HUES64 (cell line): ENCODE measurements at regions not wholly inside any gene's neighbourhood (a gene's known extent, or its start where the extent isn't known, plus 50 kb on each side); places are given as distances from the start of the nearest gene placed in this dataset.

Experiments used
- H3K27ac ChIP-seq: 2 replicates; pipeline ENCODE4 v1.7.0; 2013; ENCODE audit warnings: low read depth, low read length, inconsistent platforms
- H3K27me3 ChIP-seq: 2 replicates; pipeline ENCODE4 v1.6.1; 2013; ENCODE audit warnings: mild to moderate bottlenecking, low read length; ENCODE audit not compliant: insufficient read depth
- H3K36me3 ChIP-seq: 2 replicates; pipeline ENCODE4 v1.6.1; 2013; ENCODE audit warnings: mild to moderate bottlenecking, low read length; ENCODE audit not compliant: insufficient read depth
- H3K4me1 ChIP-seq: 2 replicates; pipeline ENCODE4 v1.6.1; 2013; ENCODE audit warnings: mild to moderate bottlenecking, low read length, moderate library complexity; ENCODE audit not compliant: insufficient read depth
- H3K4me3 ChIP-seq: 2 replicates; pipeline ENCODE4 v1.5.1; 2013; ENCODE audit warnings: mild to moderate bottlenecking, low read length, moderate library complexity
- H3K9ac ChIP-seq: 2 replicates; pipeline ENCODE4 v1.6.1; 2013; ENCODE audit warnings: mild to moderate bottlenecking, low read depth, low read length
- H3K9me3 ChIP-seq: 2 replicates; pipeline ENCODE4 v1.6.1; 2013; ENCODE audit warnings: low read depth, low read length; ENCODE audit not compliant: insufficient read depth
- WGBS: fragments of 150-250, 120-280 bp; methylation state at CpG from one replicate; pipeline ENCODE4 v1.1.7; 2013; ENCODE audit warnings: missing lambda C conversion rate; 5-methylcytosine and 5-hydroxymethylcytosine counted together

DNA sequence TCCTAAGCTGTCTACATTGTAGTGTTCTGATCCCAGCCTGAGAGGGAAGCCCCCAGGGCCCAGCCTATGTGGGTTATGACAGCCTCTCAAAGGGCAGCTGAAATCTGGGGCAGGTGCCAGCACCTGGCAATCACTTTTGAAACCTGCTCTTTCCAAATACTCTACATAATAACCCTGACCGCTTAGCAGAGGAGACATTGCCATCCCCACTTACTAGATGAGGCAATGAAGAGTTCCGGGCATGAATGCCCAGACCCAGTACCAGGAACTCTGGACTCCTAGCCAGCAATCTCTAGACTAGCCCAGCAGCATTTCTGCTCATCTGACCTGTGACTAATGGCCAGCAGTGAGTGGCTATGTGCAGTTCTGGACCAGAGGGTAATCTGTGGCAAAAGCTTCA, 412.4 kb upstream of the CADM1 start:
- H3K4me1 ChIP-seq, result peaks cover 10% of the 10 kb centered on the region; the same call in 1 of the 2 replicates
- H3K27me3 ChIP-seq, result no peaks in the 10 kb centered on the region
- no peak overlapping the region for H3K9ac ChIP-seq
- H3K27ac ChIP-seq, result no peak overlapping the region
- H3K4me3 ChIP-seq, result no peak overlapping the region
- H3K36me3 ChIP-seq, result no peaks in the 10 kb centered on the region
- WGBS, result 98% methylated on average over 2 of the region's 2 CpGs
- H3K9me3 ChIP-seq, result no peaks in the 10 kb centered on the region

DNA sequence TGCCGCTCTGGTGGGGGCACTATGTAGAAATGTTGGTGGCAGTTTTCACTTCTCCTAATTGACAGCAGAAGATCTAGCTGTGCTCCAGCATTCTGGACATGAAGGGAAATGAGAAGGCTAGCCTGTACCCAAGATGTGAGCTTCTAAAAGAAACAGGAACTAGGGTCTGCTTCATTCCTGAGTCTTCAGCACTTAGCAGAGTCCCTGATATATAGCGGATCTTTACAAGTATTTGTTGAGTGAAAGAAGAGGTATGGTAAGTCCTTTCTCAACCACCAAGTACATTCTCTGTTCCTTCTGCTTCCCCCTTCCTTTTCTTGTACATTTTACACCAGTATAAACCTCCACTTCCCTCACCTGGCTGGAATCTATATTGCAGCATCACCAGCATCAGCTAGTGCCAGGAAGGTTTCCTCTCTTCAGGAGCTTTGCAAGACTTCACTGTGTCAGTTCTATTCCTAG, 408.3 kb upstream of the CADM1 start:
- Histone ChIP-seq H3K4me3 (no peak overlapping the region), H3K27me3 (no peaks in the 10 kb centered on the region), H3K9ac (no peak overlapping the region), H3K9me3 (no peaks in the 10 kb centered on the region), H3K4me1 (peaks cover 3% of the 10 kb centered on the region; the same call in 1 of the 2 replicates), H3K36me3 (no peaks in the 10 kb centered on the region), H3K27ac (no peak overlapping the region)
- WGBS, result 100% methylated on average over 2 of the region's 2 CpGs

DNA sequence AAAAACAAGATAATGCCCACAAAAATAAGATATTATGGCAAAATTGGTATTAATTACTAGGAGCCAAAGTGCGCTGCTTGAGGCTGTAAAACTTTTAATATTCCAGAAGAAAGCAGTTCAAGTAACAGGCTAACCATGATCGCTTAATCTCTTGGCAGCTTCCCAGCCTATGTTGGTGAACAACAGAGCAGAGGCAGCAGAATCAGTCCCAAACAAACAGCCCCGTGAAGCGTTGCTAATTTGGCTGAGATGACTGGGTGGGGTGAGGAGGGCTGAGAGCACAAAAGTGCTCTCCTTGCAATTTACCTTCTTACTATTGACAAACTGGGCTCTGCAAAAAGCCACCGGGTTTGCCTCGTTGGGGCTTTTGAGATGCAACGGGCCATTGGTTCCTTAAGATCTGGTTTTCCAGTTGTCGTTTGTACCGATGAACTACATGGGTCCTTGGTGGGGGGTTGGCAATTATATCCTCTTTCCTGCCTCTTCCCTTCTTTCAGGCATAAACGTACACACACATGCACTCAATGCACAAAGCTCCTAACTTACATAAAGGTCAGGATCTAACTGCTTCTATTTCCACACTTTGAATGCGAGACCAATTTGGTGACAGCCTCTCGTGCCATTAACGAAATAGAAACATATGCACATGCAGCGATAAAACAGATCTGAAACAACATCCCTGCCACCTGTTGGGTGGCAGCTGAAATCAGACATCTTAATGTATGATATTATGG, 407.6 kb upstream of the CADM1 start:
- WGBS, result 88% methylated on average over 14 of the region's 14 CpGs
- Histone ChIP-seq H3K4me3 (no peak overlapping the region), H3K27me3 (no peaks in the 10 kb centered on the region), H3K9me3 (no peaks in the 10 kb centered on the region), H3K27ac (no peak overlapping the region), H3K9ac (no peak overlapping the region), H3K36me3 (no peaks in the 10 kb centered on the region), H3K4me1 (peaks cover 3% of the 10 kb centered on the region; the same call in 1 of the 2 replicates)

DNA sequence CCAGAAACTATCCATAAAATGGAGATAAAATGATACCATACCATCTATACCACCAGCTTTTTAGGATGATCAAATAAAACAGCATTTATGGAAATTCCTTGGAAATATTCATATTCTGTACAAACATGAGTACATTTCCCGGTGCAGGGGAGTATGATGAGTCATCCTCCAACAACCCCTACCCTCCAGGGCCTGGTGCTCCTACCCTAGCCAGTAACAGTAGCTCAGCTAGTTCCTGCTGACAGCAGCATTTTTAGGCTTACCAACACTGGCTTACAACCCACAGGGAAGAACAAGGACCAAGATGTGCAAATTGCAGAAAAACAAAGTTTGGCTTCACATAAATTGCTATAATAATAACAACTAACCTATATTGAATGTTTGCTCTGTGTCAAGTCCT, 406.2 kb upstream of the CADM1 start:
- Histone ChIP-seq H3K27me3 (no peaks in the 10 kb centered on the region), H3K36me3 (no peaks in the 10 kb centered on the region), H3K9ac (no peak overlapping the region), H3K27ac (no peak overlapping the region), H3K4me3 (no peak overlapping the region), H3K4me1 (peaks cover 3% of the 10 kb centered on the region; the same call in 1 of the 2 replicates), H3K9me3 (no peaks in the 10 kb centered on the region)
- 95% methylated on average over 1 of the region's 1 CpG for WGBS

DNA sequence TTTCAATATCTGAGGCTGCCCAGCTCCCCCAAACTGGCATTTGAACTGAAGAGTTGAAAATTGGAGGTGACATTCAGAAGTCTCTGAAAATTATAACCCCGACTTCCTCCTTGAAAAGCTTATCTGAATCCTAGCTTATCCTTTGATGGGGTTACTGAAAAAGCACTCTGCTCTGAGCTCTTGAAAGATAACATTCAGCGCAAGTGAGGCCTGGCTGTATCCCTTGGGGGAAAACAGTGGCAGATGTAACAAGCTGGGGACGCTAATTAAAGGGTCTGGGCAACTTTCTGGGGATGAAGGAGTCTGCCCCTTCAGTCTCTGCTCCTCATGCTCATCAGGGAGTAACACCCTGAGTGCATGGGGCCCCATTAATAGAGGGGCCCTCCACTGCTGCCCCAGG, 402.0 kb upstream of the CADM1 start:
- no peak overlapping the region for H3K9ac ChIP-seq
- H3K4me3 ChIP-seq, result no peak overlapping the region
- H3K36me3 ChIP-seq, result no peaks in the 10 kb centered on the region
- H3K4me1 ChIP-seq, result peaks cover 25% of the 10 kb centered on the region
- no peak overlapping the region for H3K27ac ChIP-seq
- 89% methylated on average over 3 of the region's 3 CpGs for WGBS
- no peaks in the 10 kb centered on the region for H3K9me3 ChIP-seq
- no peaks in the 10 kb centered on the region for H3K27me3 ChIP-seq

DNA sequence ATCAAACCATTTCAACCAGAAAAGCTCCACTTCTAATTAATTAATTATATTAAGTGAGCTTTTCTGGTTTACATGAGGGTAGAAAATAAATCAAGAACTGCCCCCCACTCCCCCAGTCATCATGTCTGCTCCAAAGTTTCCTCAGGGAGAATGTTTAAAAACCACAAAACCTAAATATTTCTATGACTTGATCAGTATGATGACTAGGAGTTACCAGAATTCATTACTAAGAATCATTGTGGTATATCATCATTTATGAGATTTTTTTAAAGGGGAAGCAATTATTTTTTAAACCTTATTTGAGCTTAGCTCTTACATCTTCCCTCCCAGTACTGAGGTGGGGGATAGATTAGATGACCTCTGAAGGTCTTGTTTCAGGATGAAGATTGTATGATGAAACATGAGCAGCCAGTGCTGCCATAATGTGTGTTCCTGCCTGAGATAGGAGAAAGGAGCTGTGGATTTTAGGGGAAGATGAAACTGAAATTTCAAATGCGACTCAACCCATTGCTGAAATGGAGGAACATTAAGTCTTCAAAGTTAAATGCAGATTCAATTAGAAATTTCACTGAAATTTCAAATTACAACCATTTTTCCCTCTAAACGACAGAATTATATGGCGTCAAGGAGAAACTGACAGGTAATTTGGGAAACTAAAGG, 401.3 kb upstream of the CADM1 start:
- Histone ChIP-seq H3K27ac (no peak overlapping the region), H3K27me3 (no peaks in the 10 kb centered on the region), H3K9ac (no peak overlapping the region), H3K4me1 (peaks cover 25% of the 10 kb centered on the region), H3K36me3 (no peaks in the 10 kb centered on the region), H3K4me3 (no peak overlapping the region), H3K9me3 (no peaks in the 10 kb centered on the region)
- WGBS, result 100% methylated on average over 3 of the region's 3 CpGs

DNA sequence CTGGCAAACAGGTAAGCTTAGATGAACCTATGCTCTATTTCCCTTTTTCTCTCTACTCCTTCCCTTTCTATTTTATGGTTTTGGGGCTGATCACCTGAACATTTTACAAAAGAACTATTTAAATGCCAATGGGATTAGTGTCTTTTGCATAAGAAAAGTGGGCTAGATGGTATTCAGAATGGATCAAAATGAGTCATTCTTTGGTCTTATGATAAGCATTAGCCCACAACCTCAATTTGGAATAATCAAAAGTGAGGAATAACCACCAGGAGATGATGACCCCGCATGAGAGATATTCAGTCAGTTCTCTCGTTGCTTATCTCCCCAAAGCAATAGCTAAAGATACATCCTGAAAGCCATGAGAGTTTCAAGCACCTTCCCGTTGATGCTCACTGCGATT, 399.0 kb upstream of the CADM1 start:
- Histone ChIP-seq H3K9me3 (no peaks in the 10 kb centered on the region), H3K4me1 (peaks cover 25% of the 10 kb centered on the region), H3K36me3 (no peaks in the 10 kb centered on the region), H3K27me3 (no peaks in the 10 kb centered on the region), H3K9ac (no peak overlapping the region), H3K27ac (peak overlapping the region; percentile 76; the same call in 1 of the 2 replicates), H3K4me3 (no peak overlapping the region)
- WGBS, result 82% methylated on average over 4 of the region's 4 CpGs

DNA sequence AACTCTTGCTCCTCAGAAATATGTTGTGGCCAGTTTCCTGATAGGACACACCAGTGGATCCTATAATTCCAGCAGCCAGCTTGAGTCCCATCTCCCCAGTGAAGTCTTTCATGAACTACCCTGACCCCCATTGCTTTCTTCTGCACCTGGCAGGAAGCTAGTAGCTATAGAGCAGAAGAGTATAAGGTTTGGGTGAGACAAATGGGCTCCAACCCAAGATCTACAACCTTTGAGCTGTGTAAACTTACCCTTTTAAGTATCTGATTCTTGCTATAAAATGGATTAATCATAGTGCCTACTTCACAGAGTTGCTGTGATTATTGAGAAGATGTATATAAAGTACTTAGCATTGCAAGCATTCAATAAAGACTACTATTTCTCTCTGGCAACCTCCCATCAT, 396.9 kb upstream of the CADM1 start:
- H3K27ac ChIP-seq, result no peak overlapping the region
- no peak overlapping the region for H3K9ac ChIP-seq
- H3K4me1 ChIP-seq, result peaks cover 25% of the 10 kb centered on the region
- H3K27me3 ChIP-seq, result no peaks in the 10 kb centered on the region
- no peaks in the 10 kb centered on the region for H3K9me3 ChIP-seq
- H3K36me3 ChIP-seq, result no peaks in the 10 kb centered on the region
- H3K4me3 ChIP-seq, result no peak overlapping the region

DNA sequence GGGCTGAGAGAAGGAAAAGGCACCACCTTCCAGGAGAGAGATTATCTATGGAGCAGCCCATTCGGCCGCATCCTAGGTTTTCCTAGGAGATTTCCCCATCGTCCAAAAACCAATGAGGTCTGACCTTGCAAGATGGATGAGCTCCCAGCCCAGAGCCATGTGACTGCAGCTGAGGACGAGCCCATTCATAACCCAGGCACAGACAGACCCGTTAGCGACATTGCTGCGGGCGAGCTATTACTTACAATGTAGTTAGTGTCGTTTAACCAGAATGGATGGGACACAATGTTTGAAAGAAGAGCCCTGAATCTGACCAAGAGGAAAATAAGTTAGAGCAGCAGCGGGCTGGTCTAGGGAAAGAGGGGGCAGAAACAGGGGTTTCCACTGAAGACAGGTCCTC, 395.9 kb upstream of the CADM1 start:
- H3K27me3 ChIP-seq, result no peaks in the 10 kb centered on the region
- H3K4me1 ChIP-seq, result peaks cover 25% of the 10 kb centered on the region
- no peaks in the 10 kb centered on the region for H3K36me3 ChIP-seq
- no peaks in the 10 kb centered on the region for H3K9me3 ChIP-seq
- no peak overlapping the region for H3K9ac ChIP-seq
- 97% methylated on average over 10 of the region's 10 CpGs for WGBS
- H3K27ac ChIP-seq, result no peak overlapping the region
- no peak overlapping the region for H3K4me3 ChIP-seq

DNA sequence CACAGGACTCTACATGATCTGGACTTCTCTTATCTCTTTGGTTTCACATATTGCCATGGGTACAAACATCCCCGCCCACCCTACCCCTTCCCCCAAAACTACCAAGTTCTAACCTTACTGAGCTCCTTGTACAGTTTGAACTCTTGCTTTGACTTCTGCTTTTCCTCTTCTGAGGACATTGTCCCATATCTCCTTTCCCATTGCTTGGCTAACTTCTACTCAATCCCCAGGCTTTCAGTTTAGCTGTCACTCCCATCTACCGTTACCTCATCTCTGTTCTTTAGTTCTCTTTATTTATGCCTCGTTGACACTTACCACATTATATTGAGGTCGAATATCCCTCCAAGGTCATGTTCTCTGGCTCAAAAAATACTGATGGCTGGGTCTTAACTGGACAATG, 393.5 kb upstream of the CADM1 start:
- Histone ChIP-seq H3K36me3 (no peaks in the 10 kb centered on the region), H3K9me3 (no peaks in the 10 kb centered on the region), H3K27ac (no peak overlapping the region), H3K9ac (no peak overlapping the region), H3K4me1 (peaks cover 5% of the 10 kb centered on the region), H3K4me3 (no peak overlapping the region), H3K27me3 (no peaks in the 10 kb centered on the region)
- WGBS, result 89% methylated on average over 3 of the region's 4 CpGs

DNA sequence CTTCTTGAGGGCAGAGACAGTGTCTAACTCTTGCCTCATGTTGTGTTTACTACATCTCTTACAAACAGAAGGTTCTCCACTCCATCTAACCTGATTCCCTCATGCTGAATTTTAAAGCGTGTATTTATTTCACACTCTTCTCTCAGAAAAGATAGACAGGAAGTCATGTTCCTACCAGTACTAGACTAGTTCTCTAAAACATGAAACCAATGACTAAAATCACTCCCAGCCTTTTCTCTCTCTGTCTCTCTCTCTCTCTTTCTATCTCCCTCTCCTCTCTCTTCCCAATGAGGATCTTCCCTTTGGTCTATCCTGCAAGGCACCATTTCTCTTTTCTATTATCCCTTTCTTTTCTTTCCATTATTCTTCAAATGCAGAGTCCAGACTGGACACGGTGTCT, 391.9 kb upstream of the CADM1 start:
- Histone ChIP-seq H3K36me3 (no peaks in the 10 kb centered on the region), H3K4me3 (no peak overlapping the region), H3K27ac (no peak overlapping the region)

More for the DNA sequence above, 391.9 kb upstream of the CADM1 start:
- H3K9ac ChIP-seq, result no peak overlapping the region
- WGBS, result 96% methylated on average over 2 of the region's 2 CpGs
- no peaks in the 10 kb centered on the region for H3K9me3 ChIP-seq
- H3K27me3 ChIP-seq, result no peaks in the 10 kb centered on the region
- H3K4me1 ChIP-seq, result no peaks in the 10 kb centered on the region
